ENCODE measurements at regions not wholly inside any gene's neighbourhood (a gene's known extent, or its start where the extent isn't known, plus 50 kb on each side); places are given as distances from the start of the nearest gene placed in this dataset.
"Not testable (repeated sequence)": the region's sequence is repeated elsewhere in the genome, so short reads cannot be mapped to it uniquely, and the experiment has no call there.

- not testable (repeated sequence) for H3K27me3 ChIP-seq (ENCODE audit: insufficient read depth, low read length); H3K9me3 ChIP-seq (ENCODE audit: insufficient read depth, low read depth, low read length); DNase-seq; H2BK12ac ChIP-seq (ENCODE audit: low read length); H3K27ac ChIP-seq (ENCODE audit: low read depth, low read length); H2BK5ac ChIP-seq (ENCODE audit: low read depth, low read length, poor library complexity); H3K18ac ChIP-seq (ENCODE audit: low read length); H3K9ac ChIP-seq (ENCODE audit: low read length); H4K91ac ChIP-seq (ENCODE audit: low read depth, low read length); H3K36me3 ChIP-seq (ENCODE audit: control insufficient read depth in 1 of 2, insufficient read depth in 2 of 2, low read length in 2 of 2); H2AK5ac ChIP-seq (ENCODE audit: low read length); H3K79me1 ChIP-seq (ENCODE audit: low read length); H3K79me2 ChIP-seq (ENCODE audit: control insufficient read depth, insufficient read depth, low read length, poor library complexity); H3K4ac ChIP-seq (ENCODE audit: low read depth, low read length); H4K12ac ChIP-seq (ENCODE audit: low read depth, low read length); H3K14ac ChIP-seq (ENCODE audit: low read length); H3K23ac ChIP-seq (ENCODE audit: low read length); H2AFZ ChIP-seq (ENCODE audit: insufficient read depth, low read length, poor library complexity); H3K4me3 ChIP-seq (ENCODE audit: low read depth, low read length); H2BK120ac ChIP-seq (ENCODE audit: insufficient read depth, low read length, poor library complexity); H4K8ac ChIP-seq (ENCODE audit: low read depth, low read length); H3K4me2 ChIP-seq (ENCODE audit: low read length)
- H3K4me1 ChIP-seq (ENCODE audit: control insufficient read depth in 1 of 2, insufficient read depth in 2 of 2, low read length in 2 of 2), result peaks cover 10% of the 10 kb centered on the region in 2 experiments
- WGBS (ENCODE audit: extremely low coverage, insufficient coverage, insufficient read length), result no CpG with 5 or more reads among the region's 1 CpG
These were observed 54.5 kb upstream of the NEK3 start for GRCh38 chr13:52213920-52214319.

- not testable (repeated sequence) for H3K79me2 ChIP-seq (ENCODE audit: control insufficient read depth, insufficient read depth, low read length, poor library complexity)
These were observed 53.5 kb upstream of the NEK3 start for GRCh38 chr13:52212886-52213285.

GRCh38 chr13:52211416-52211776 is 52.0 kb upstream of the NEK3 start:
- not testable (repeated sequence) for H2BK12ac ChIP-seq (ENCODE audit: low read length); H2AFZ ChIP-seq (ENCODE audit: insufficient read depth, low read length, poor library complexity); H3K9me3 ChIP-seq (ENCODE audit: insufficient read depth, low read depth, low read length); H3K4me3 ChIP-seq (ENCODE audit: low read depth, low read length); H3K27me3 ChIP-seq (ENCODE audit: insufficient read depth, low read length); H3K4ac ChIP-seq (ENCODE audit: low read depth, low read length); H2BK5ac ChIP-seq (ENCODE audit: low read depth, low read length, poor library complexity); H3K4me2 ChIP-seq (ENCODE audit: low read length); H2AK5ac ChIP-seq (ENCODE audit: low read length); H3K18ac ChIP-seq (ENCODE audit: low read length); H3K36me3 ChIP-seq (ENCODE audit: control insufficient read depth in 1 of 2, insufficient read depth in 2 of 2, low read length in 2 of 2); H2BK120ac ChIP-seq (ENCODE audit: insufficient read depth, low read length, poor library complexity); H3K23ac ChIP-seq (ENCODE audit: low read length); H3K79me1 ChIP-seq (ENCODE audit: low read length); H4K91ac ChIP-seq (ENCODE audit: low read depth, low read length); H3K9ac ChIP-seq (ENCODE audit: low read length); H4K8ac ChIP-seq (ENCODE audit: low read depth, low read length); H3K14ac ChIP-seq (ENCODE audit: low read length); H4K12ac ChIP-seq (ENCODE audit: low read depth, low read length); H3K27ac ChIP-seq (ENCODE audit: low read depth, low read length); H3K79me2 ChIP-seq (ENCODE audit: control insufficient read depth, insufficient read depth, low read length, poor library complexity)
- WGBS (ENCODE audit: extremely low coverage, insufficient coverage, insufficient read length), result no CpG with 5 or more reads among the region's 6 CpGs
- peaks cover 10 to 12% of the 10 kb centered on the region in 2 experiments for H3K4me1 ChIP-seq (ENCODE audit: control insufficient read depth in 1 of 2, insufficient read depth in 2 of 2, low read length in 2 of 2)
- DNase-seq, result peak; percentile 88 to 95

More at GRCh38 chr13:52212886-52213285, 53.5 kb upstream of the NEK3 start:
- H3K18ac ChIP-seq (ENCODE audit: low read length); H2AFZ ChIP-seq (ENCODE audit: insufficient read depth, low read length, poor library complexity); DNase-seq; H2BK5ac ChIP-seq (ENCODE audit: low read depth, low read length, poor library complexity); H3K79me1 ChIP-seq (ENCODE audit: low read length); H3K4me2 ChIP-seq (ENCODE audit: low read length); H3K9me3 ChIP-seq (ENCODE audit: insufficient read depth, low read depth, low read length); H3K36me3 ChIP-seq (ENCODE audit: control insufficient read depth in 1 of 2, insufficient read depth in 2 of 2, low read length in 2 of 2); H4K91ac ChIP-seq (ENCODE audit: low read depth, low read length); H3K9ac ChIP-seq (ENCODE audit: low read length); H4K12ac ChIP-seq (ENCODE audit: low read depth, low read length); H3K27me3 ChIP-seq (ENCODE audit: insufficient read depth, low read length); H4K8ac ChIP-seq (ENCODE audit: low read depth, low read length); H3K4ac ChIP-seq (ENCODE audit: low read depth, low read length); H3K14ac ChIP-seq (ENCODE audit: low read length); H3K27ac ChIP-seq (ENCODE audit: low read depth, low read length); H2AK5ac ChIP-seq (ENCODE audit: low read length); H3K23ac ChIP-seq (ENCODE audit: low read length); H2BK120ac ChIP-seq (ENCODE audit: insufficient read depth, low read length, poor library complexity); H2BK12ac ChIP-seq (ENCODE audit: low read length); H3K4me3 ChIP-seq (ENCODE audit: low read depth, low read length): not testable (repeated sequence)
- H3K4me1 ChIP-seq (ENCODE audit: control insufficient read depth in 1 of 2, insufficient read depth in 2 of 2, low read length in 2 of 2), result peaks cover 10 to 11% of the 10 kb centered on the region in 2 experiments
- no CpG with 5 or more reads among the region's 1 CpG for WGBS (ENCODE audit: extremely low coverage, insufficient coverage, insufficient read length)

GRCh38 chr13:52210564-52211415 is 51.4 kb upstream of the NEK3 start:
- not testable (repeated sequence) for H2BK12ac ChIP-seq (ENCODE audit: low read length); H3K79me2 ChIP-seq (ENCODE audit: control insufficient read depth, insufficient read depth, low read length, poor library complexity); H3K4me2 ChIP-seq (ENCODE audit: low read length); H4K12ac ChIP-seq (ENCODE audit: low read depth, low read length); H3K23ac ChIP-seq (ENCODE audit: low read length); H2AK5ac ChIP-seq (ENCODE audit: low read length); H3K9ac ChIP-seq (ENCODE audit: low read length); H2AFZ ChIP-seq (ENCODE audit: insufficient read depth, low read length, poor library complexity); H3K4me3 ChIP-seq (ENCODE audit: low read depth, low read length); H3K4ac ChIP-seq (ENCODE audit: low read depth, low read length); H4K8ac ChIP-seq (ENCODE audit: low read depth, low read length); H3K79me1 ChIP-seq (ENCODE audit: low read length); H3K36me3 ChIP-seq (ENCODE audit: control insufficient read depth in 1 of 2, insufficient read depth in 2 of 2, low read length in 2 of 2); H3K27me3 ChIP-seq (ENCODE audit: insufficient read depth, low read length); H3K9me3 ChIP-seq (ENCODE audit: insufficient read depth, low read depth, low read length)
- peak; percentile 45 to 75 for DNase-seq
- Histone ChIP-seq H2BK5ac (ENCODE audit: low read depth, low read length, poor library complexity) (peak overlapping the region; percentile 61), H3K14ac (ENCODE audit: low read length) (peak overlapping the region; percentile 76), H4K91ac (ENCODE audit: low read depth, low read length) (peak overlapping the region; percentile 71), H3K18ac (ENCODE audit: low read length) (peak overlapping the region; percentile 76), H3K27ac (ENCODE audit: low read depth, low read length) (peak overlapping the region; percentile 78), H3K4me1 (ENCODE audit: control insufficient read depth in 1 of 2, insufficient read depth in 2 of 2, low read length in 2 of 2) (peaks cover 10 to 12% of the 10 kb centered on the region in 2 experiments), H2BK120ac (ENCODE audit: insufficient read depth, low read length, poor library complexity) (peak overlapping the region; percentile 25)
- no CpG with 5 or more reads among the region's 7 CpGs for WGBS (ENCODE audit: extremely low coverage, insufficient coverage, insufficient read length)

All from trophoblast cell (in vitro differentiated cells and primary cell).